Hepatocyte (in vitro differentiated cells): ENCODE measurements at regions not wholly inside any gene's neighbourhood (a gene's known extent, or its start where the extent isn't known, plus 50 kb on each side); places are given as distances from the start of the nearest gene placed in this dataset.

Source experiments
- DNase-seq: peaks from one replicate; pipeline ENCODE4 v3.0.0-alpha.2; 2016; ENCODE audit warnings: low spot score
- H2AFZ ChIP-seq: fragments of 200-600 bp; sonication (generic); 2 replicates; pipeline ENCODE4 v1.6.0; 2016; ENCODE audit warnings: antibody characterized with exemption, mild to moderate bottlenecking
- H3K27ac ChIP-seq: fragments of 200-600 bp; sonication (generic); 2 replicates; pipeline ENCODE4 v1.5.1; 2016; ENCODE audit warnings: mild to moderate bottlenecking
- H3K27me3 ChIP-seq: fragments of 200-600 bp; sonication (generic); 2 replicates; pipeline ENCODE4 v1.6.1; 2016
- H3K36me3 ChIP-seq: fragments of 200-600 bp; sonication (generic); replicated peaks from 2 replicates; pipeline ENCODE4 v1.5.1; 2016; ENCODE audit warnings: low read depth; ENCODE audit not compliant: insufficient read depth
- H3K4me1 ChIP-seq: fragments of 200-600 bp; sonication (generic); 2 replicates; pipeline ENCODE4 v1.5.1; 2016; ENCODE audit warnings: mild to moderate bottlenecking, moderate library complexity; ENCODE audit not compliant: insufficient read depth
- H3K4me2 ChIP-seq: fragments of 200-600 bp; sonication (generic); 2 replicates; pipeline ENCODE4 v1.6.0; 2016
- H3K4me3 ChIP-seq: fragments of 200-600 bp; sonication (generic); 2 replicates; pipeline ENCODE4 v1.5.1; 2016; ENCODE audit warnings: mild to moderate bottlenecking
- H3K79me2 ChIP-seq: fragments of 200-600 bp; sonication (generic); 2 replicates; pipeline ENCODE4 v1.6.0; 2017; ENCODE audit warnings: mild to moderate bottlenecking
- H3K9me2 ChIP-seq: fragments of 200-600 bp; sonication (generic); replicated peaks from 2 replicates; pipeline ENCODE4 v1.6.0; 2017; ENCODE audit warnings: mild to moderate bottlenecking; ENCODE audit not compliant: insufficient read depth
- H3K9me3 ChIP-seq: fragments of 200-600 bp; sonication (generic); 2 replicates; pipeline ENCODE4 v1.5.1; 2016; ENCODE audit warnings: low read depth, mild to moderate bottlenecking
- H4K20me1 ChIP-seq: fragments of 200-600 bp; sonication (generic); 2 replicates; pipeline ENCODE4 v1.6.0; 2016; ENCODE audit warnings: mild to moderate bottlenecking; ENCODE audit not compliant: insufficient read depth, poor library complexity, severe bottlenecking
- CTCF ChIP-seq: fragments of 200-600 bp; sonication (generic); IDR thresholded peaks from 2 replicates; pipeline ENCODE4 v1.5.1; 2016; ENCODE audit warnings: antibody characterized with exemption, mild to moderate bottlenecking; ENCODE audit not compliant: poor library complexity
- EZH2 ChIP-seq: fragments of 200-600 bp; sonication (generic); IDR thresholded peaks from 2 replicates; pipeline ENCODE4 v1.6.1; 2016; ENCODE audit warnings: antibody characterized with exemption, mild to moderate bottlenecking, borderline replicate concordance
- EZH2phosphoT487 ChIP-seq: fragments of 200-600 bp; sonication (generic); IDR thresholded peaks from one replicate; pipeline ENCODE4 v1.6.1; 2018; ENCODE audit warnings: antibody characterized with exemption, mild to moderate bottlenecking, low read depth, moderate library complexity; ENCODE audit not compliant: unreplicated experiment, severe bottlenecking
- WGBS: methylation state at CpG from one replicate; pipeline ENCODE4 v1.1.6; 2016; ENCODE audit warnings: low lambda C conversion rate; ENCODE audit errors: missing lambda C conversion rate; 5-methylcytosine and 5-hydroxymethylcytosine counted together

- H3K79me2 ChIP-seq, result no peaks in the 10 kb centered on the region
- H3K9me2 ChIP-seq, result no peaks in the 10 kb centered on the region
- no peaks in the 10 kb centered on the region for H3K9me3 ChIP-seq
- no peak for TF ChIP-seq EZH2
- TF ChIP-seq EZH2phosphoT487, result no peak
- TF ChIP-seq CTCF, result no peak
- no peak overlapping the region for H2AFZ ChIP-seq
- H3K27ac ChIP-seq, result no peak overlapping the region
- 100% methylated on average over 1 of the region's 6 CpGs for WGBS
- no peak for DNase-seq
- H3K36me3 ChIP-seq, result no peaks in the 10 kb centered on the region
- no peaks in the 10 kb centered on the region for H3K27me3 ChIP-seq
- no peak overlapping the region for H3K4me3 ChIP-seq
- H3K4me2 ChIP-seq, result no peak overlapping the region
- no peaks in the 10 kb centered on the region for H4K20me1 ChIP-seq
- peaks cover 14% of the 10 kb centered on the region for H3K4me1 ChIP-seq
Measured at GRCh38 chr9:136609160-136609475, 53.6 kb upstream of the EGFL7 start.

- Histone ChIP-seq H3K9me3 (no peaks in the 10 kb centered on the region), H4K20me1 (no peaks in the 10 kb centered on the region), H3K9me2 (no peaks in the 10 kb centered on the region), H3K4me2 (no peak overlapping the region), H3K36me3 (no peaks in the 10 kb centered on the region), H3K27me3 (no peaks in the 10 kb centered on the region), H3K4me1 (peaks cover 10% of the 10 kb centered on the region), H3K27ac (no peak overlapping the region), H3K4me3 (no peak overlapping the region), H3K79me2 (no peaks in the 10 kb centered on the region), H2AFZ (no peak overlapping the region)
- no peak for TF ChIP-seq EZH2phosphoT487
- no peak for TF ChIP-seq EZH2
- TF ChIP-seq CTCF, result no peak
- 56% methylated on average over 16 of the region's 16 CpGs for WGBS
- DNase-seq, result no peak
Measured at GRCh38 chr9:136608348-136609159, 54.2 kb upstream of the EGFL7 start.

GRCh38 chr9:136607334-136607919, 55.3 kb upstream of the EGFL7 start:
- no peaks in the 10 kb centered on the region for H3K9me3 ChIP-seq
- no peak for DNase-seq
- H3K27me3 ChIP-seq, result no peaks in the 10 kb centered on the region
- WGBS, result 78% methylated on average over 9 of the region's 17 CpGs
- H2AFZ ChIP-seq, result no peak overlapping the region
- no peak overlapping the region for H3K4me2 ChIP-seq
- H3K4me1 ChIP-seq, result peaks cover 10% of the 10 kb centered on the region
- no peak overlapping the region for H3K4me3 ChIP-seq
- no peaks in the 10 kb centered on the region for H3K36me3 ChIP-seq
- no peak overlapping the region for H3K27ac ChIP-seq
- no peaks in the 10 kb centered on the region for H4K20me1 ChIP-seq
- TF ChIP-seq CTCF, result no peak
- TF ChIP-seq EZH2phosphoT487, result no peak
- no peak for TF ChIP-seq EZH2
- H3K79me2 ChIP-seq, result no peaks in the 10 kb centered on the region
- H3K9me2 ChIP-seq, result no peaks in the 10 kb centered on the region
